ENCODE measurements at regions not wholly inside any gene's neighbourhood (a gene's known extent, or its start where the extent isn't known, plus 50 kb on each side); places are given as distances from the start of the nearest gene placed in this dataset.

- WGBS (ENCODE audit: insufficient coverage, insufficient replicate concordance, low lambda C conversion rate, missing lambda C conversion rate) = 39% methylated on average over 5 of the region's 5 CpGs
- H2AFZ ChIP-seq (ENCODE audit: control insufficient read depth, low read depth, low read length) = no peak overlapping the region
- ChIA-PET CTCF (no interaction called here), POLR2A (no interaction called here), SMC1A (ENCODE audit: uncharacterized antibody, unreplicated experiment) (no interaction called here), RAD21 (ENCODE audit: unreplicated experiment) (no interaction called here)
- no peak overlapping the region for H3K27ac ChIP-seq (ENCODE audit: control insufficient read depth, insufficient read depth)
- no peaks in the 10 kb centered on the region for H3K9me3 ChIP-seq (replicated peaks; ENCODE audit: control insufficient read depth, insufficient read depth, low read length)
- H3K27me3 ChIP-seq (replicated peaks in 1 of 2; ENCODE audit: control insufficient read depth in 2 of 2, insufficient read depth in 2 of 2, low read length in 1 of 2) = no peaks in the 10 kb centered on the region
- H3K4me2 ChIP-seq (ENCODE audit: control insufficient read depth, insufficient read depth) = no peak overlapping the region
- H3K4me3 ChIP-seq = no peak overlapping the region
- DNase-seq (ENCODE audit: low read depth, low spot score) = no peak
- intact Hi-C loops (cut with micrococcal nuclease; ENCODE audit: unreplicated experiment) (no loop called here), in situ Hi-C loops (cut with MboI) (no loop called here)
- H4K20me1 ChIP-seq (ENCODE audit: control insufficient read depth, insufficient read depth) = no peaks in the 10 kb centered on the region
- H3K4me1 ChIP-seq (ENCODE audit: control insufficient read depth, insufficient read depth, low read length) = no peaks in the 10 kb centered on the region
- BruUV-seq (replicated peaks) = no TSS peak
- no peak for FAIRE-seq
- no peaks in the 10 kb centered on the region for H3K36me3 ChIP-seq (ENCODE audit: control insufficient read depth in 2 of 2, insufficient read depth in 2 of 2, low read length in 1 of 2)
- H3K79me2 ChIP-seq (ENCODE audit: control insufficient read depth, insufficient read depth, low read length) = no peaks in the 10 kb centered on the region
- TF ChIP-seq TCF12 (IDR thresholded peaks at IDR 0.05; ENCODE audit: low read depth, low read length) (no peak), BMI1 (IDR thresholded peaks at IDR 0.05; ENCODE audit: borderline replicate concordance) (no peak), MXI1 (IDR thresholded peaks at IDR 0.05; ENCODE audit: low read depth, low read length) (no peak), SP1 (IDR thresholded peaks at IDR 0.05; ENCODE audit: low read depth, low read length) (no peak), NRF1 (conservative IDR thresholded peaks at IDR 0.05; ENCODE audit: low read depth, low read length) (no peak), ZNF687 (IDR thresholded peaks at IDR 0.05) (no peak), GABPA (IDR thresholded peaks at IDR 0.05; ENCODE audit: low read depth) (no peak), SREBF1 (IDR thresholded peaks at IDR 0.05; ENCODE audit: low read length) (no peak), IRF4 (IDR thresholded peaks at IDR 0.05; ENCODE audit: low read depth, low read length) (no peak), YY1 (IDR thresholded peaks at IDR 0.05; ENCODE audit: low read depth, low read length) (no peak), CTCF (IDR thresholded peaks at IDR 0.05 in 2 of 3, conservative IDR thresholded peaks at IDR 0.05 in 1 of 3; ENCODE audit: control insufficient read depth in 2 of 3, extremely low read depth in 1 of 3, insufficient read depth in 1 of 3, low read depth in 3 of 3, low read length in 3 of 3) (no peak)
- TF ChIP-seq, protein P1, sequence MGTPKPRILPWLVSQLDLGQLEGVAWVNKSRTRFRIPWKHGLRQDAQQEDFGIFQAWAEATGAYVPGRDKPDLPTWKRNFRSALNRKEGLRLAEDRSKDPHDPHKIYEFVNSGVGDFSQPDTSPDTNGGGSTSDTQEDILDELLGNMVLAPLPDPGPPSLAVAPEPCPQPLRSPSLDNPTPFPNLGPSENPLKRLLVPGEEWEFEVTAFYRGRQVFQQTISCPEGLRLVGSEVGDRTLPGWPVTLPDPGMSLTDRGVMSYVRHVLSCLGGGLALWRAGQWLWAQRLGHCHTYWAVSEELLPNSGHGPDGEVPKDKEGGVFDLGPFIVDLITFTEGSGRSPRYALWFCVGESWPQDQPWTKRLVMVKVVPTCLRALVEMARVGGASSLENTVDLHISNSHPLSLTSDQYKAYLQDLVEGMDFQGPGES (IDR thresholded peaks at IDR 0.05) = no peak
- TF ChIP-seq, protein P2, sequence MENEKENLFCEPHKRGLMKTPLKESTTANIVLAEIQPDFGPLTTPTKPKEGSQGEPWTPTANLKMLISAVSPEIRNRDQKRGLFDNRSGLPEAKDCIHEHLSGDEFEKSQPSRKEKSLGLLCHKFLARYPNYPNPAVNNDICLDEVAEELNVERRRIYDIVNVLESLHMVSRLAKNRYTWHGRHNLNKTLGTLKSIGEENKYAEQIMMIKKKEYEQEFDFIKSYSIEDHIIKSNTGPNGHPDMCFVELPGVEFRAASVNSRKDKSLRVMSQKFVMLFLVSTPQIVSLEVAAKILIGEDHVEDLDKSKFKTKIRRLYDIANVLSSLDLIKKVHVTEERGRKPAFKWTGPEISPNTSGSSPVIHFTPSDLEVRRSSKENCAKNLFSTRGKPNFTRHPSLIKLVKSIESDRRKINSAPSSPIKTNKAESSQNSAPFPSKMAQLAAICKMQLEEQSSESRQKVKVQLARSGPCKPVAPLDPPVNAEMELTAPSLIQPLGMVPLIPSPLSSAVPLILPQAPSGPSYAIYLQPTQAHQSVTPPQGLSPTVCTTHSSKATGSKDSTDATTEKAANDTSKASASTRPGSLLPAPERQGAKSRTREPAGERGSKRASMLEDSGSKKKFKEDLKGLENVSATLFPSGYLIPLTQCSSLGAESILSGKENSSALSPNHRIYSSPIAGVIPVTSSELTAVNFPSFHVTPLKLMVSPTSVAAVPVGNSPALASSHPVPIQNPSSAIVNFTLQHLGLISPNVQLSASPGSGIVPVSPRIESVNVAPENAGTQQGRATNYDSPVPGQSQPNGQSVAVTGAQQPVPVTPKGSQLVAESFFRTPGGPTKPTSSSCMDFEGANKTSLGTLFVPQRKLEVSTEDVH (IDR thresholded peaks at IDR 0.05; ENCODE audit: low read depth, partially characterized antibody) = no peak
- no peak overlapping the region for H3K9ac ChIP-seq (ENCODE audit: control insufficient read depth, insufficient read depth, low read length)
- no peak for ATAC-seq
Measured at GRCh38 chr2:156748221-156748620, 312.0 kb downstream of the GPD2 start.
